ENCODE measurements at regions not wholly inside any gene's neighbourhood (a gene's known extent, or its start where the extent isn't known, plus 50 kb on each side); places are given as distances from the start of the nearest gene placed in this dataset.

DNA sequence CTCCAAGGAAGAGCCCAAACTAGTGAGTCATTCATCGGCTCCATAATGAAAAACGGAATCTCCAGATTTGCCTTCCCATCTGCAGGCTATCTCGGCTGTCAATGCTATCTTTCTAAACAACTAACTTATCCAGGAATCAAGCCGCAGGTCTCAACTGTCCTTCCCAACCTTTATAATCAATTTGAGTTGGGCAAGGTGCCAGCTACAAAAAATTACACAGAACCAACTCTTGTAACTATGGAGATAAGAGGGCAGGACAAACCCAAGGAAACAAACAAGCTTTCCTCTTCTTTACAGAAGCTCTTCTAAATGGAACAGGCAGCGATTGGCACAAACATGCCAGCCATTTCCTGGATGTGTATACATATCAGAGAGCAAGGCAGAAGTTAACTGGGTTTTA is 61.2 kb upstream of the RAI2 start:
- DNase-seq (ENCODE audit: low read depth): no peak

- no peak for DNase-seq (ENCODE audit: low read depth)
Observed at GRCh38 chrX:17919896-17920446, 58.9 kb upstream of the RAI2 start.

- no peak for DNase-seq (ENCODE audit: low read depth)
Observed at GRCh38 chrX:17917945-17918577, 57.0 kb upstream of the RAI2 start.

GRCh38 chrX:17913801-17914200 is 52.7 kb upstream of the RAI2 start:
- DNase-seq (ENCODE audit: low read depth): no peak
